ENCODE measurements at regions not wholly inside any gene's neighbourhood (a gene's known extent, or its start where the extent isn't known, plus 50 kb on each side); places are given as distances from the start of the nearest gene placed in this dataset.

- no peaks in the 10 kb centered on the region for H3K27me3 ChIP-seq (replicated peaks in 1 of 7)
- no peaks in the 10 kb centered on the region for H3K4me1 ChIP-seq
- peaks cover 0 to 5% (median 0%) of the 10 kb centered on the region in 8 donors for H3K9me3 ChIP-seq
- intact Hi-C loops (cut with DNase I; ENCODE audit: low total_unique reads), result no loop called here
- no peak overlapping the region for H3K27ac ChIP-seq
- 37 to 62% (median 51%) methylated on average over 3 of the region's 3 CpGs for WGBS, 5 donors
- no peaks in the 10 kb centered on the region for H3K36me3 ChIP-seq
- TF ChIP-seq POLR2AphosphoS5 (IDR thresholded peaks at IDR 0.05) (no peak), POLR2A (IDR thresholded peaks at IDR 0.05) (no peak)
- TF ChIP-seq, protein P1, sequence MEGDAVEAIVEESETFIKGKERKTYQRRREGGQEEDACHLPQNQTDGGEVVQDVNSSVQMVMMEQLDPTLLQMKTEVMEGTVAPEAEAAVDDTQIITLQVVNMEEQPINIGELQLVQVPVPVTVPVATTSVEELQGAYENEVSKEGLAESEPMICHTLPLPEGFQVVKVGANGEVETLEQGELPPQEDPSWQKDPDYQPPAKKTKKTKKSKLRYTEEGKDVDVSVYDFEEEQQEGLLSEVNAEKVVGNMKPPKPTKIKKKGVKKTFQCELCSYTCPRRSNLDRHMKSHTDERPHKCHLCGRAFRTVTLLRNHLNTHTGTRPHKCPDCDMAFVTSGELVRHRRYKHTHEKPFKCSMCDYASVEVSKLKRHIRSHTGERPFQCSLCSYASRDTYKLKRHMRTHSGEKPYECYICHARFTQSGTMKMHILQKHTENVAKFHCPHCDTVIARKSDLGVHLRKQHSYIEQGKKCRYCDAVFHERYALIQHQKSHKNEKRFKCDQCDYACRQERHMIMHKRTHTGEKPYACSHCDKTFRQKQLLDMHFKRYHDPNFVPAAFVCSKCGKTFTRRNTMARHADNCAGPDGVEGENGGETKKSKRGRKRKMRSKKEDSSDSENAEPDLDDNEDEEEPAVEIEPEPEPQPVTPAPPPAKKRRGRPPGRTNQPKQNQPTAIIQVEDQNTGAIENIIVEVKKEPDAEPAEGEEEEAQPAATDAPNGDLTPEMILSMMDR (IDR thresholded peaks at IDR 0.05 in 8 of 11, conservative IDR thresholded peaks at IDR 0.05 in 3 of 11), result no peak
- DNase-seq, result no peak
- H3K4me3 ChIP-seq, result no peak overlapping the region
Observed at GRCh38 chr2:104332731-104333130, 521.2 kb upstream of the POU3F3 start.

- no peak overlapping the region for H3K27ac ChIP-seq
- no peaks in the 10 kb centered on the region for H3K36me3 ChIP-seq
- intact Hi-C loops (cut with DNase I; ENCODE audit: low total_unique reads), result no loop called here
- peaks cover 0 to 5% (median 0%) of the 10 kb centered on the region in 8 donors for H3K9me3 ChIP-seq
- no peak overlapping the region for H3K4me3 ChIP-seq
- H3K4me1 ChIP-seq, result no peaks in the 10 kb centered on the region
- no peak for DNase-seq
- H3K27me3 ChIP-seq (replicated peaks in 1 of 7), result no peaks in the 10 kb centered on the region
- 24 to 92% (median 46%) methylated on average over 1 to 2 of the region's 2 CpGs for WGBS, 5 donors
- TF ChIP-seq, protein P1 (IDR thresholded peaks at IDR 0.05 in 8 of 11, conservative IDR thresholded peaks at IDR 0.05 in 3 of 11), result no peak
- TF ChIP-seq POLR2AphosphoS5 (IDR thresholded peaks at IDR 0.05), result no peak
Observed at GRCh38 chr2:104337869-104338268, 516.0 kb upstream of the POU3F3 start.

GRCh38 chr2:104340162-104340561 is 513.8 kb upstream of the POU3F3 start:
- intact Hi-C loops (cut with DNase I; ENCODE audit: low total_unique reads), result no loop called here
- H3K36me3 ChIP-seq, result no peaks in the 10 kb centered on the region
- DNase-seq, result no peak
- no peak overlapping the region for H3K27ac ChIP-seq
- peaks cover 0 to 4% (median 0%) of the 10 kb centered on the region in 7 donors for H3K27me3 ChIP-seq (replicated peaks in 1 of 7)
- peaks cover 0 to 5% (median 0%) of the 10 kb centered on the region in 8 donors for H3K9me3 ChIP-seq
- no peaks in the 10 kb centered on the region for H3K4me1 ChIP-seq
- WGBS, 5 donors, result 88 to 96% (median 91%) methylated on average over 4 of the region's 4 CpGs
- no peak for TF ChIP-seq POLR2AphosphoS5 (IDR thresholded peaks at IDR 0.05)
- H3K4me3 ChIP-seq, result no peak overlapping the region

DNA sequence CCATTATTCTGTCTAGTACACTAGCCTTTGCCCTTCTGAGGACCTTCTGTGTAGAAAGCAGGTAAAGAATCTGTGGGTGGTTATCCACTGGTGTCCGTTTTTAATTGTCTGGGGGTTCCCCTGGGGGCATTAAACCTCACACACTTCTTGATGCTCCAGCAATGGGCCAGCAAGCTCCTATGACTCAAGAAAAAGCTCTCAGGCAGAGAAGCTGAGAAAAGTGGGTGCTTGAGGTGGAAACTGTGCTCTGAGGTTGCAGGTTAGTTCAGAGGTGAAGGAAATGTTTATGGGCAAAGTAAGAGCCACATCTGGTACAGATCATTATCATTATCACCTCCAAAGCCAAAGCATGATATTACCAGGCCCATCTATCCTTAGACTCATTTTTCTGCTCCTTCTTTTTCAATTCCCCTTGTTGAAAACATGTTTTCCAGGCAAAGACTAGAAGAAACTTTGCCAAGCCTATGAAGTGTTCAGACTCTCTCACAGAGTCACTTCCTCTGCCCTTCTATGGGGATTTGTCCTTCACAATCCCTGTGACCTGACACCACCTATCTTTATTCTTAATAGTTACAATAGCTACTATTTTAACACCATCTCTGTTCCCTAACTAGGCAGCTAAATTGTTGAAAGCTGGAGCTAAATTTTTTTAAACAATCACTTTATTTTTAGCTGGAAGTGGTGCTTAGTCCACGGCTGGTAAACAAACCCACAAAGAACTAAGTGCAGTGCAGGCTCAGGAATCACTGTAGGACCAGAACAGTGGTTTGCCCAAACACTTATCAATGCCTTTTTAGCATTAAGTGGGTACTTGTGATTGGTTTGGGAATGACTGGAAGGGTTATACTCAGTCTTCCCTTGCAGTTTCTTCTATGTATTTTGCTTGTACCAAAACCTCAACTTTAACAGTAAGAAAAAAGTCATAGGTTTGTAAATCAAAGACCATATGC is 512.8 kb upstream of the POU3F3 start:
- Histone ChIP-seq H3K9me3 (peaks cover 0 to 5% (median 0%) of the 10 kb centered on the region in 8 donors), H3K36me3 (no peaks in the 10 kb centered on the region), H3K4me1 (no peaks in the 10 kb centered on the region), H3K27ac (no peak overlapping the region), H3K4me3 (no peak overlapping the region), H3K27me3 (replicated peaks in 1 of 7) (peaks cover 0 to 7% (median 0%) of the 10 kb centered on the region in 7 donors)
- no peak for DNase-seq
- TF ChIP-seq POLR2AphosphoS5 (IDR thresholded peaks at IDR 0.05) (no peak), POLR2A (IDR thresholded peaks at IDR 0.05) (no peak)
- TF ChIP-seq, protein P1 (IDR thresholded peaks at IDR 0.05 in 8 of 11, conservative IDR thresholded peaks at IDR 0.05 in 3 of 11), result no peak
- 52 to 65% (median 61%) methylated on average over 2 of the region's 2 CpGs for WGBS, 5 donors
- intact Hi-C loops (cut with DNase I; ENCODE audit: low total_unique reads), result no loop called here

All from spleen (tissue), 11 donors.